ENCODE measurements at regions not wholly inside any gene's neighbourhood (a gene's known extent, or its start where the extent isn't known, plus 50 kb on each side); places are given as distances from the start of the nearest gene placed in this dataset.

- Histone ChIP-seq H3K27me3 (replicated peaks) (no peaks in the 10 kb centered on the region), H3K4me3 (ENCODE audit: low read depth, low read length) (no peak overlapping the region), H3K27ac (no peak overlapping the region), H3K36me3 (replicated peaks) (no peaks in the 10 kb centered on the region)
- in situ Hi-C loops (cut with HindIII; ENCODE audit: low pct_ligation_motif_present, low sequenced_read_pairs): no loop called here
- no peak for DNase-seq
- no peak for TF ChIP-seq CTCF (IDR thresholded peaks at IDR 0.05; ENCODE audit: low read depth, low read length, missing control alignments)
Observed at GRCh38 chr10:121051696-121052279, 200.6 kb downstream of the WDR11 start.

GRCh38 chr10:121053151-121053550 is 202.0 kb downstream of the WDR11 start:
- Histone ChIP-seq H3K27ac (no peak overlapping the region), H3K27me3 (replicated peaks) (no peaks in the 10 kb centered on the region), H3K36me3 (replicated peaks) (no peaks in the 10 kb centered on the region), H3K4me3 (ENCODE audit: low read depth, low read length) (no peak overlapping the region)
- in situ Hi-C loops (cut with HindIII; ENCODE audit: low pct_ligation_motif_present, low sequenced_read_pairs): no loop called here
- no peak for TF ChIP-seq CTCF (IDR thresholded peaks at IDR 0.05; ENCODE audit: low read depth, low read length, missing control alignments)
- DNase-seq: no peak

DNA sequence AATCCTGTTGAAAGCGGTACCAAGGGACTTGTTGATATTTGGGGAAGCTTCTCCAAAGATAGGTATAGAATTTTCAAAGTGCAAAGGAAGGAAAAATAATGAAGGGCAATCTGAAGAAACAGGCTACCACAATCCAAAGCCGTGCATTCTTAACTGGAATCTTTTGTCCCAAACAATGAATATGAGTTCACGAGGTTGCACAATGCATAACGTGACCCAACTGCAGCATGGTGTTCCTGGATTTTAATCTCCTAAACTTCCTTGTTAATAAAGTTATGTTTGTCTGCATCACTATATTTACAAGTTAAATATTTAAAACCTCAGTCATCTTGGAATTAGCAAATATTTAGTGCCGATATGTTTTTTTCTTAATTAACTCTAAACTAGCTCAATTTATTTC is 203.7 kb downstream of the WDR11 start:
- Histone ChIP-seq H3K36me3 (replicated peaks) (no peaks in the 10 kb centered on the region), H3K4me3 (ENCODE audit: low read depth, low read length) (no peak overlapping the region), H3K27me3 (replicated peaks) (no peaks in the 10 kb centered on the region), H3K27ac (no peak overlapping the region)
- in situ Hi-C loops (cut with HindIII; ENCODE audit: low pct_ligation_motif_present, low sequenced_read_pairs): no loop called here
- no peak for TF ChIP-seq CTCF (IDR thresholded peaks at IDR 0.05; ENCODE audit: low read depth, low read length, missing control alignments)
- no peak for DNase-seq

DNA sequence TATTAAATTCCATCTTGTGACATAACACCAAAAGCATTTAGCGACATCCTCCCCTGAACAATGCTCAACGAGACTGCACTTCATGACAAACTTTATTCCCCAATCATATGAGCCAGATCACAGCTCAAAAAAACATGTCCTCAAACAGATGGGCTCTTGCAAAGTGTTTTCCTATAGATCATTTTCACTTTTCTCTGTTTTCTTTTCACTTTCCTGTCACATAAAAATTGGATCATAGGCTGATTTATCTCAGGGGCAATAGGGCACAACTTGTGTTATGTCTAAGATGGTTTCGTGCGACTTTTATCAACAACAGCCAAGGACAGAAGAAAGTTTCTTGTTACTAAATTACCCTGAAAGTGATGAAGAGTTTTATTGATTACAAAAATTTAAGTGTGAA is 206.1 kb downstream of the WDR11 start:
- Histone ChIP-seq H3K36me3 (replicated peaks) (no peaks in the 10 kb centered on the region), H3K4me3 (ENCODE audit: low read depth, low read length) (no peak overlapping the region), H3K27me3 (replicated peaks) (no peaks in the 10 kb centered on the region), H3K27ac (no peak overlapping the region)
- no peak for DNase-seq
- in situ Hi-C loops (cut with HindIII; ENCODE audit: low pct_ligation_motif_present, low sequenced_read_pairs): no loop called here
- TF ChIP-seq CTCF (IDR thresholded peaks at IDR 0.05; ENCODE audit: low read depth, low read length, missing control alignments): no peak

DNA sequence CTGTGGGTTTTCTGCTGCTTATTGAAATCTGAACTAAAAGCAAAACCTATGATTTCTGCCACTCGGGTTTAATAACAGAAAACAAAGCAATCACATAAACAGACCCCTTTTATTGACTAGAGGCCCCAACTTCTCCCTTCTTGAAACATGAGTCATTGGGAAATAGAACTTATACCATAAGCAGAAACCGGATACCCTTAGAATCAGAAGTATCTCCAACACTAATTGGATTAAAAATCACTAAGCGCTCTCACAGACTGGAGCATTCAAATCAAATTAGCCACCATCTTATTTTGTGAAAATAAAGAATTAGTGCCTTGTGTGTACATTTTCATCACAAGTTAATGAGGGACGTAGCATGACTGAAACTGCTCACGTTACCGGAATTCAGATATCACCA is 206.9 kb downstream of the WDR11 start:
- no peak overlapping the region for H3K27ac ChIP-seq
- H3K27me3 ChIP-seq (replicated peaks): no peaks in the 10 kb centered on the region
- no peak for TF ChIP-seq CTCF (IDR thresholded peaks at IDR 0.05; ENCODE audit: low read depth, low read length, missing control alignments)
- no peak overlapping the region for H3K4me3 ChIP-seq (ENCODE audit: low read depth, low read length)
- in situ Hi-C loops (cut with HindIII; ENCODE audit: low pct_ligation_motif_present, low sequenced_read_pairs): no loop called here
- H3K36me3 ChIP-seq (replicated peaks): no peaks in the 10 kb centered on the region
- no peak for DNase-seq

- no peak for TF ChIP-seq CTCF (IDR thresholded peaks at IDR 0.05; ENCODE audit: low read depth, low read length, missing control alignments)
- in situ Hi-C loops (cut with HindIII; ENCODE audit: low pct_ligation_motif_present, low sequenced_read_pairs): no loop called here
- H3K27ac ChIP-seq: no peak overlapping the region
Observed at GRCh38 chr10:121059351-121059750, 208.2 kb downstream of the WDR11 start.

More at GRCh38 chr10:121059351-121059750, 208.2 kb downstream of the WDR11 start:
- no peak for DNase-seq
- H3K36me3 ChIP-seq (replicated peaks): no peaks in the 10 kb centered on the region
- no peaks in the 10 kb centered on the region for H3K27me3 ChIP-seq (replicated peaks)
- no peak overlapping the region for H3K4me3 ChIP-seq (ENCODE audit: low read depth, low read length)
